OCI-LY1 (cell line): ENCODE measurements at regions not wholly inside any gene's neighbourhood (a gene's known extent, or its start where the extent isn't known, plus 50 kb on each side); places are given as distances from the start of the nearest gene placed in this dataset.
A peak's percentile ranks its signal among the peaks of the same experiment; 100 is the strongest.
"Not testable (repeated sequence)": the region's sequence is repeated elsewhere in the genome, so short reads cannot be mapped to it uniquely, and the experiment has no call there.

ENCODE experiments used
- H2AFZ ChIP-seq: fragments of 200-600 bp; sonication (generic), shearing (Covaris generic); 2 replicates; pipeline ENCODE4 v1.6.0; 2014; ENCODE audit warnings: antibody characterized with exemption, mild to moderate bottlenecking, low read length
- H3F3A ChIP-seq: fragments of 200-600 bp; sonication (generic), shearing (Covaris generic); 2 replicates; pipeline ENCODE4 v1.6.0; 2014; ENCODE audit warnings: mild to moderate bottlenecking, antibody characterized with exemption, low read length, moderate library complexity; ENCODE audit not compliant: insufficient read depth
- H3K27ac ChIP-seq: fragments of 200-600 bp; sonication (generic); 2 replicates; pipeline ENCODE4 v1.5.1; 2014; ENCODE audit warnings: low read length, mixed run types, mild to moderate bottlenecking, low read depth; ENCODE audit not compliant: poor library complexity, severe bottlenecking
- H3K27me3 ChIP-seq: fragments of 200-600 bp; sonication (generic); 2 replicates; pipeline ENCODE4 v1.6.0; 2014; ENCODE audit warnings: antibody characterized with exemption, mild to moderate bottlenecking, low read length, moderate library complexity; ENCODE audit not compliant: insufficient read depth
- H3K36me3 ChIP-seq: fragments of 200-600 bp; sonication (generic); 2 replicates; pipeline ENCODE4 v1.6.1; 2014; ENCODE audit warnings: mild to moderate bottlenecking, antibody characterized with exemption, low read length, moderate library complexity, mixed read lengths; ENCODE audit not compliant: insufficient read depth
- H3K4me1 ChIP-seq: fragments of 200-600 bp; sonication (generic); 2 replicates; pipeline ENCODE4 v1.5.1; 2014; ENCODE audit warnings: mild to moderate bottlenecking, low read length, moderate library complexity; ENCODE audit not compliant: insufficient read depth, severe bottlenecking
- H3K4me2 ChIP-seq: fragments of 200-600 bp; sonication (generic), shearing (Covaris generic); 2 replicates; pipeline ENCODE4 v1.6.1; 2014; ENCODE audit warnings: low read length
- H3K4me3 ChIP-seq: fragments of 200-600 bp; sonication (generic); 2 replicates; pipeline ENCODE4 v1.5.1; 2014; ENCODE audit warnings: low read length, low read depth, mild to moderate bottlenecking, mixed read lengths; ENCODE audit not compliant: poor library complexity, severe bottlenecking
- H3K79me2 ChIP-seq: fragments of 200-600 bp; shearing (Covaris generic); 2 replicates; pipeline ENCODE4 v1.6.1; 2016; ENCODE audit warnings: mixed run types, low read length, mixed read lengths; ENCODE audit not compliant: insufficient read depth
- H3K9ac ChIP-seq: fragments of 200-600 bp; sonication (generic), shearing (Covaris generic); 2 replicates; pipeline ENCODE4 v1.6.1; 2014; ENCODE audit warnings: mild to moderate bottlenecking, low read length, mixed read lengths
- H3K9me2 ChIP-seq: fragments of 200-600 bp; sonication (generic), shearing (Covaris generic); 2 replicates; pipeline ENCODE4 v1.6.1; 2014; ENCODE audit warnings: low read depth, mild to moderate bottlenecking, low read length, mixed read lengths
- H3K9me3 ChIP-seq: fragments of 200-600 bp; shearing (Covaris generic); 2 replicates; pipeline ENCODE4 v1.6.1; 2014; ENCODE audit warnings: low read length, mixed read lengths
- H4K20me1 ChIP-seq: fragments of 200-600 bp; sonication (generic), shearing (Covaris generic); 2 replicates; pipeline ENCODE4 v1.6.0; 2016; ENCODE audit warnings: mild to moderate bottlenecking, low read length; ENCODE audit not compliant: insufficient read depth
- CTCF ChIP-seq: fragments of 200-600 bp; sonication (generic), shearing (Covaris generic); IDR thresholded peaks from 2 replicates; pipeline ENCODE4 v1.5.1; 2017; ENCODE audit warnings: mild to moderate bottlenecking, antibody characterized with exemption, low read length, moderate library complexity, mixed read lengths
- EZH2 ChIP-seq: fragments of 200-600 bp; sonication (generic), shearing (Covaris generic); IDR thresholded peaks from 2 replicates; pipeline ENCODE4 v1.8.0; 2017; ENCODE audit warnings: borderline replicate concordance, mixed run types, mild to moderate bottlenecking, antibody characterized with exemption, low read length, moderate library complexity, mixed read lengths

- no peak for TF ChIP-seq EZH2
- no peak for TF ChIP-seq CTCF
- no peak overlapping the region; the same call in 1 of the 2 replicates for H3K4me2 ChIP-seq
- no peaks in the 10 kb centered on the region for H3K9me3 ChIP-seq
- peaks cover 83% of the 10 kb centered on the region for H3K4me1 ChIP-seq
- no peaks in the 10 kb centered on the region for H3K79me2 ChIP-seq
- no peak overlapping the region; the same call in 1 of the 2 replicates for H3K9ac ChIP-seq
- H3K4me3 ChIP-seq: no peak overlapping the region
- H3K27me3 ChIP-seq: no peaks in the 10 kb centered on the region
- H4K20me1 ChIP-seq: no peaks in the 10 kb centered on the region
- H3K27ac ChIP-seq: peak overlapping the region; percentile 81
- H3F3A ChIP-seq: 0 out of 2 replicates have a peak, but pooled peaks cover 5% of the 10 kb centered on the region
- H2AFZ ChIP-seq: no peak overlapping the region
- H3K9me2 ChIP-seq: no peaks in the 10 kb centered on the region
- H3K36me3 ChIP-seq: no peaks in the 10 kb centered on the region
Measured at GRCh38 chr20:5665417-5665816, 54.6 kb upstream of the GPCPD1 start.

- Histone ChIP-seq H3K9me3 (no peaks in the 10 kb centered on the region), H3K27me3 (no peaks in the 10 kb centered on the region), H3K9ac (peak overlapping the region; percentile 42), H3F3A (peaks cover 3% of the 10 kb centered on the region; the same call in 1 of the 2 replicates), H3K9me2 (no peaks in the 10 kb centered on the region), H2AFZ (no peak overlapping the region), H3K4me3 (no peak overlapping the region), H3K79me2 (no peaks in the 10 kb centered on the region), H3K4me2 (no peak overlapping the region), H3K27ac (peak overlapping the region; percentile 99), H3K36me3 (no peaks in the 10 kb centered on the region), H4K20me1 (no peaks in the 10 kb centered on the region), H3K4me1 (peaks cover 83% of the 10 kb centered on the region)
- TF ChIP-seq EZH2: no peak
- no peak for TF ChIP-seq CTCF
Measured at GRCh38 chr20:5663396-5663795, 52.6 kb upstream of the GPCPD1 start.

GRCh38 chr20:5662769-5663168 is 52.0 kb upstream of the GPCPD1 start:
- H3K27ac ChIP-seq: peak overlapping the region; percentile 99
- peaks cover 82% of the 10 kb centered on the region for H3K4me1 ChIP-seq
- TF ChIP-seq CTCF: no peak
- no peak for TF ChIP-seq EZH2
- H3K4me3 ChIP-seq: no peak overlapping the region
- no peaks in the 10 kb centered on the region for H3K9me2 ChIP-seq
- H4K20me1 ChIP-seq: no peaks in the 10 kb centered on the region
- H3K9me3 ChIP-seq: no peaks in the 10 kb centered on the region
- H3K9ac ChIP-seq: peak overlapping the region; percentile 42
- no peak overlapping the region for H2AFZ ChIP-seq
- H3K36me3 ChIP-seq: no peaks in the 10 kb centered on the region
- no peaks in the 10 kb centered on the region for H3K27me3 ChIP-seq
- no peaks in the 10 kb centered on the region for H3K79me2 ChIP-seq
- peak overlapping the region; percentile 37 for H3K4me2 ChIP-seq
- peaks cover 3% of the 10 kb centered on the region; the same call in 1 of the 2 replicates for H3F3A ChIP-seq

GRCh38 chr20:5660756-5661155 is 50.0 kb upstream of the GPCPD1 start:
- not testable (repeated sequence) for H3K79me2 ChIP-seq, H3K27me3 ChIP-seq, H3K9me2 ChIP-seq, H4K20me1 ChIP-seq, H3F3A ChIP-seq, H3K9me3 ChIP-seq, H2AFZ ChIP-seq, H3K4me3 ChIP-seq, H3K9ac ChIP-seq, H3K4me2 ChIP-seq, H3K36me3 ChIP-seq
- Histone ChIP-seq H3K27ac (peak overlapping the region; percentile 99), H3K4me1 (peaks cover 85% of the 10 kb centered on the region)
